ENCODE measurements at regions not wholly inside any gene's neighbourhood (a gene's known extent, or its start where the extent isn't known, plus 50 kb on each side); places are given as distances from the start of the nearest gene placed in this dataset.

DNA sequence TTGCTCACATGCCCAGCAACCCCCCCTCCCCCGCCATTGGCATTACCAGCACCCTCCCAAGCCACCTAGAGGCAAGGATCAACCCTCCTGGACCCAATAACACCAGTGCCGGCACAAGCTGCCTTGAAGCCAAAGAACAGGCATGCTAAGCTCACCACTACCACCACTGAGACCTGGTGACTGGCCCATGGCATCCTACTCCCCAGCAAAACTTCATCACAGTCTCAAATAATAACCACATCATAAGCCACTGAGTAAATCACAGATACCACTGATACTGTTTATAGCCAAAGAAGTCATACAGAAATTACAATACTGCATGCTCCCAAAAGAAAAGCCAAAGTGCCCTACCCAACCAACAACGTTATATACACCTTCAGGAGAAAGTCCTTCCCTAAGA is 73.6 kb upstream of the RPL34 start:
- no peak for DNase-seq (ENCODE audit: insufficient read length, low spot score)
- no peak for TF ChIP-seq POU2F2 (IDR thresholded peaks at IDR 0.05; ENCODE audit: low read depth, low read length)
- no peak for TF ChIP-seq SPI1 (IDR thresholded peaks at IDR 0.05; ENCODE audit: low read depth, low read length)
- TF ChIP-seq PAX5 (IDR thresholded peaks at IDR 0.05; ENCODE audit: insufficient read depth, low read length, severe bottlenecking), result no peak
- TF ChIP-seq POLR2A (IDR thresholded peaks at IDR 0.05; ENCODE audit: low read depth, low read length), result no peak
- no peak for TF ChIP-seq TAF1 (IDR thresholded peaks at IDR 0.05; ENCODE audit: low read depth, low read length)
- TF ChIP-seq POLR2AphosphoS5 (IDR thresholded peaks at IDR 0.05; ENCODE audit: low read depth, low read length), result no peak
- FAIRE-seq, result no peak

DNA sequence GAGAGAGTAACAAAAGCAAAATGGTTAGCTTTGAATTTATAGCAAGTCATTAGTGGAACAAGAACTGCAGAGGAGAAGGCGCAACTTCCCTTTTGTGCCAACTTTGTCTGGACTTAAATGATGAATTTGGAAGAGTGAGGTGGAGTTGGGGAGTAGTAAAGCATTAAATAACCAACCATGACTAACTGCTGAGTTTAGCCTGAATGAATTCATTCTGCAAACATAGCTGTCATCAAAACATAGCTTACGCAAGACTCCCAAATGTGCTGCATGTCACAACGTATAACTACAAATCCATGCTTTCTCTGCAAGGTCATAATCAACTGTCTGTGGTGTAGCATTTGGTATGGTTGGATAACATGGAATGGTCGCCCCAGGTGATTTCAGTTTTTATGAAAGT is 75.9 kb upstream of the RPL34 start:
- DNase-seq (ENCODE audit: insufficient read length, low spot score), result no peak
- TF ChIP-seq SPI1 (IDR thresholded peaks at IDR 0.05; ENCODE audit: low read depth, low read length) (no peak), POLR2A (IDR thresholded peaks at IDR 0.05; ENCODE audit: low read depth, low read length) (no peak), POU2F2 (IDR thresholded peaks at IDR 0.05; ENCODE audit: low read depth, low read length) (no peak), POLR2AphosphoS5 (IDR thresholded peaks at IDR 0.05; ENCODE audit: low read depth, low read length) (no peak), TAF1 (IDR thresholded peaks at IDR 0.05; ENCODE audit: low read depth, low read length) (no peak), PAX5 (IDR thresholded peaks at IDR 0.05; ENCODE audit: insufficient read depth, low read length, severe bottlenecking) (no peak)
- FAIRE-seq, result no peak

DNA sequence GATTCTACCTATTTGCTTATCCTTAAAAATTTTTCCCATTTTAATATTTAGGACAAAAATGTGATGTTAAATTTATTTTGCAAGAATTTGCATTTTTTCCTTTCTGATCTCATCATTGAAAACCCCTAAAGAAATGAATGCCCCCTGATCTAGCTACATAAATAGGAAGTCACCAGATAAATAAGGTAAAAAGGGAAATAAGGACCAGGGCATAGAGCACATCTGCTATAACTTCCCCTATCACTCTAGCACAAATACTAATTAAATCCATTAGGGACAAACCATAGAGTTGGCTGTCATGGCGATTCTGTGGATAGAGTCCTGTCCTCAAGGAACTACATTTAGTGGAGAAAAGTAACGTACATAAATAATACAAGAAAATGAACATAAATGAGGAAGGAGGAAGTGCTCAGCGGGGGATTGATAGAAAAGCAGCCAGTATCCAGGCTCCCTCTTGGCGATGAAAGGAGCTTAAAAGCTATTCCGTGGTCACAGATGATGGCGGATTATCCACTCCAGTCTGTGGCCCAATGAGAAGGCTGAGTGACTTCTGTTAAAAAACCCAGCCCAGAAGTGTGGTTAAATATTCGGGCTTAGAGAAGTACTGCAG is 76.9 kb upstream of the RPL34 start:
- no peak for FAIRE-seq
- no peak for TF ChIP-seq POU2F2 (IDR thresholded peaks at IDR 0.05; ENCODE audit: low read depth, low read length)
- no peak for TF ChIP-seq POLR2A (IDR thresholded peaks at IDR 0.05; ENCODE audit: low read depth, low read length)
- TF ChIP-seq PAX5 (IDR thresholded peaks at IDR 0.05; ENCODE audit: insufficient read depth, low read length, severe bottlenecking), result no peak
- no peak for TF ChIP-seq SPI1 (IDR thresholded peaks at IDR 0.05; ENCODE audit: low read depth, low read length)
- TF ChIP-seq POLR2AphosphoS5 (IDR thresholded peaks at IDR 0.05; ENCODE audit: low read depth, low read length), result no peak
- no peak for TF ChIP-seq TAF1 (IDR thresholded peaks at IDR 0.05; ENCODE audit: low read depth, low read length)
- no peak for DNase-seq (ENCODE audit: insufficient read length, low spot score)

DNA sequence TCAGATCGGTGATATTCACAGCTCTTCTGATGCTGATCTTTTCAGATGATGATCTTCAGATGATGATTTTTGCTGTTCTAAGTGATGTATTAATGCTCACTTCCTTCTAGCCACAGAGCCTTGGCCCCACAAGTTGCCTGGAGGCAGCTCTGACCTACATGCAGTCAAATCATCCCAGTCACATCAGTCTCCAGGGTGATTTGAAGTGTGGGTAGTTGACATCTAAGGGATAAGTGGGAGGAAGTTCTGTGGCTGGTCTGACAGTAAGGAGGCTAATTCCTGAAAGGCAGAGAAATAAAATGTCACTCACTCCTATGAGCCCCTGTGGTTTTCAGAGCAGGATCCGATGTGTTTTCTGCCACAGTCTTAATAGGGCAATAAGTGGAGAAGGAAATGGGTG is 79.8 kb upstream of the RPL34 start:
- TF ChIP-seq POLR2A (IDR thresholded peaks at IDR 0.05; ENCODE audit: low read depth, low read length) (no peak), POU2F2 (IDR thresholded peaks at IDR 0.05; ENCODE audit: low read depth, low read length) (no peak), POLR2AphosphoS5 (IDR thresholded peaks at IDR 0.05; ENCODE audit: low read depth, low read length) (no peak), TAF1 (IDR thresholded peaks at IDR 0.05; ENCODE audit: low read depth, low read length) (no peak), PAX5 (IDR thresholded peaks at IDR 0.05; ENCODE audit: insufficient read depth, low read length, severe bottlenecking) (no peak), SPI1 (IDR thresholded peaks at IDR 0.05; ENCODE audit: low read depth, low read length) (no peak)
- DNase-seq (ENCODE audit: insufficient read length, low spot score) (no peak), FAIRE-seq (no peak)

DNA sequence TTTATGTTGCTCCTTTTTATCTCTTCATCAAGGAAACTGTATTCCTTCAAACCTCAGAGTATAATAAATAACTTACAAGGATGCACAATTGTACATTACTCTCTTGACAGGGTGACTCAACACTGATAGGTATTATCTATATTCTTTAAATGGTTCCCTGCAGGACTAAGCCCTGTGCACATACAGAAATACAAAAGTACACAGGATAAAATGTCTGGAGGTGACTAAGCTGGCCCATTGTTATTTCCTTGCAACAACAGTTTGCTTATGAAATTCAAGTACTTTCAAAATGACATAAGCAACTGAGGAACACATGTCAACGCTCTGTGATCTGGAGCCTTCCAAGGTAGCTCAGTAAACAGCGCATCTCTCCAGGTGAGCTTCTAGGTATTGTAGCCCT is 83.8 kb upstream of the RPL34 start:
- FAIRE-seq (no peak), DNase-seq (ENCODE audit: insufficient read length, low spot score) (no peak)
- TF ChIP-seq POLR2AphosphoS5 (IDR thresholded peaks at IDR 0.05; ENCODE audit: low read depth, low read length) (no peak), POLR2A (IDR thresholded peaks at IDR 0.05; ENCODE audit: low read depth, low read length) (no peak), TAF1 (IDR thresholded peaks at IDR 0.05; ENCODE audit: low read depth, low read length) (no peak), SPI1 (IDR thresholded peaks at IDR 0.05; ENCODE audit: low read depth, low read length) (no peak), PAX5 (IDR thresholded peaks at IDR 0.05; ENCODE audit: insufficient read depth, low read length, severe bottlenecking) (no peak), POU2F2 (IDR thresholded peaks at IDR 0.05; ENCODE audit: low read depth, low read length) (no peak)

DNA sequence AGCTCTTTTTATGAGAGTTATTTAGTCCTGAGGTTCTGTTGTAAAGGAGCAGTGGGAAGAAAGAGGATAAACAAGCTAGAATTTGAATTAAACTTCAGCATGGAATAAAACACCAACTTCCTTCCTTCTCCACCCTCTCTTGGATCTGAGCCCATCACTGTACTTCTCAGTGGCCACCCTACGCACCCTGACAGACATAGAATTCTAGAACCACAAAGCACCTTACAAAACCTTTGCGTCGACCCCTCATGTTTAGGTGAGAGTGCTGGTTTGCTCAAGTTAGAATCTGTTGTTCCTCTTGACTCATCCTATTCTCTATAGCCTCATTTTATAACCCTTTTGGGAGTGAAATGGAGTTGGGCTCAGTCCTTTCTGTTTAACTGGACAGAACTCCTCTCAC is 84.6 kb upstream of the RPL34 start:
- DNase-seq (ENCODE audit: insufficient read length, low spot score) (no peak), FAIRE-seq (no peak)
- TF ChIP-seq SPI1 (IDR thresholded peaks at IDR 0.05; ENCODE audit: low read depth, low read length), result no peak
- no peak for TF ChIP-seq POLR2A (IDR thresholded peaks at IDR 0.05; ENCODE audit: low read depth, low read length)
- no peak for TF ChIP-seq TAF1 (IDR thresholded peaks at IDR 0.05; ENCODE audit: low read depth, low read length)

DNA sequence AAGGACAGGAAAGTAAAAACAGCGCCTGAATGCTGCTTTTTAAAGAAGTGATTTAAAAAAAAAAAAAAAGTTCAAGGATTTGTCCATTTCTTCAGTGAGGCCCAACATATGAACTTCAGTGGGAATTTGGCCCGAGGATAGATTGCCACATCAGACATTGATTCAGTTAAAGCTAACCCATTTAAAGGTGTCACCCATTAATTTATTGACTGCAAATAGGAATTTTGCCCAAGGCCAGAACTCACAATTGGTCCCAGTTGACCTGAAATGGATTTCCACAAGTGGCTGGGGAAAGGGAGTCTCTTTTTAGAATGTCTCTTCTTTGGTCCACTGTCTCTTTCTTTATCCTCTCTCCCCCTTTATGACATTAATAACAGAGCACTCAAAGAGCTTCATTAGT is 86.5 kb upstream of the RPL34 start:
- DNase-seq (ENCODE audit: insufficient read length, low spot score) (no peak), FAIRE-seq (no peak)
- TF ChIP-seq SPI1 (IDR thresholded peaks at IDR 0.05; ENCODE audit: low read depth, low read length) (no peak), TAF1 (IDR thresholded peaks at IDR 0.05; ENCODE audit: low read depth, low read length) (no peak), POLR2AphosphoS5 (IDR thresholded peaks at IDR 0.05; ENCODE audit: low read depth, low read length) (no peak), POLR2A (IDR thresholded peaks at IDR 0.05; ENCODE audit: low read depth, low read length) (no peak), PAX5 (IDR thresholded peaks at IDR 0.05; ENCODE audit: insufficient read depth, low read length, severe bottlenecking) (no peak), POU2F2 (IDR thresholded peaks at IDR 0.05; ENCODE audit: low read depth, low read length) (no peak)

DNA sequence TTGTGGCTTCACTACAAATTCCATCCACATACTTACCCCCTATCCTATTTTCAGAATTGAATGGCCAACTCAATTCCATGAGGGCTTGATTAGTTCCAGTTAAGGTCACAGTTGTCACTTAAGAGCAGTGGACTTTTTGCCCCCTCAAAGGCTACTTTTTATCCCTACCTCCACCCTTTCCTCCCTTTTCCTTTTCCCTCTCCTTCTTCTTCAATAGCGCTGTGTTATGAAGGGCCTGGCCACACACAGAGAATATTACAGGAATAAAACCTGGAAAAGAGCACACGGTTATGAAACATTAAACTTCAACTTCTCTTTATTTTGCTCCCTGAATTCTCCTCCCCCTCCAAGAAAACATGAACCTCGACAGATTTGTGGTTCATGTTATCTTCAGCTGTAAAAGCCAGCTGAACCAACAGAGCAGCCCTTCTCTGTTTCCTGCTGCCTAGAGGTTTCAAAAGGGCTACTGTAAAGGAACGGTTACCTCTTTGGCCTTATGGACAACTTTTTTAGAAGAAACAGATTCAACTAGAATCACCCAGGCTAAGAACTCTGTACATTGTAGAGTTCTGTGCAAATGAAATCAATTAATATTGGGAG is 87.0 kb upstream of the RPL34 start:
- no peak for FAIRE-seq
- TF ChIP-seq POU2F2 (IDR thresholded peaks at IDR 0.05; ENCODE audit: low read depth, low read length) (no peak), POLR2AphosphoS5 (IDR thresholded peaks at IDR 0.05; ENCODE audit: low read depth, low read length) (no peak), PAX5 (IDR thresholded peaks at IDR 0.05; ENCODE audit: insufficient read depth, low read length, severe bottlenecking) (no peak), SPI1 (IDR thresholded peaks at IDR 0.05; ENCODE audit: low read depth, low read length) (no peak), TAF1 (IDR thresholded peaks at IDR 0.05; ENCODE audit: low read depth, low read length) (no peak), POLR2A (IDR thresholded peaks at IDR 0.05; ENCODE audit: low read depth, low read length) (no peak)
- DNase-seq (ENCODE audit: insufficient read length, low spot score), result no peak

DNA sequence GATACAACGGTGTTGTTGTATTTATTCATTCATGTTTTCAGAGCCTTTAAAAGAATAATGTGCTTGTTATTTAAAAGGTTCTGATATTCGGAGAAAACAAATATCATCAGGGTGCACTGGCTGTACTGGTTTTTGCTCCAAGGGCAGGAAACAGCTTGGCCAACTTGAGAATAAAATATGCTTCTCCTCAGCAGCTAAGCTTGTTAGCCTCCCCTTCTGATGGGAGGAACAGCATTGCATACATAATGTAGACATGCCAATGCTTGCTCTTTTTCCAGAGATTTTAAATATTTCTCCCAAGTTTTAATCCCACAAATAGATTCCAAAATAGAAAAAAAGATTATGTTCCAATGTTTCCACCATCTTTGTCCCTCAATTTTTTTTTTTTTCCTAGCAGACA is 87.6 kb upstream of the RPL34 start:
- DNase-seq (ENCODE audit: insufficient read length, low spot score) (no peak), FAIRE-seq (no peak)
- TF ChIP-seq PAX5 (IDR thresholded peaks at IDR 0.05; ENCODE audit: insufficient read depth, low read length, severe bottlenecking) (no peak), POLR2A (IDR thresholded peaks at IDR 0.05; ENCODE audit: low read depth, low read length) (no peak), TAF1 (IDR thresholded peaks at IDR 0.05; ENCODE audit: low read depth, low read length) (no peak), POU2F2 (IDR thresholded peaks at IDR 0.05; ENCODE audit: low read depth, low read length) (no peak), SPI1 (IDR thresholded peaks at IDR 0.05; ENCODE audit: low read depth, low read length) (no peak), POLR2AphosphoS5 (IDR thresholded peaks at IDR 0.05; ENCODE audit: low read depth, low read length) (no peak)

DNA sequence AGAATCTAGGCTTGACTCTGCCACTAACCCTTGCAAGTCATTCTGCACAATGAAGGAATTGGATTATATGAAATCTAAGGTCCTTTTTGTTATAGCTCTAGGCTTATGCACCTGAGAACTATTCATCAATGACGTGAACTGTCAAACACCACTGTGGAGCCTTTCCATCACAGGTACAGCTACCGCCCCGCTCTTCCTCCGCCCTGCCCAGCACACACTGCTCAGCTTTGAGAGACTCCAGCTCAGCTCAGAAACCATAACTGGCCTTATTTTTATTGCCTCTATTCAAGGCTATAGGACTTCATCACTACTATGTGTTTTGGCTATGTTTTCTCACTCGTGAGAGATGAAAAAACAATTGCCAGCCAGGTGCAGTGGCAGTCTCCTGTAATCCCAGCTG is 88.2 kb upstream of the RPL34 start:
- DNase-seq (ENCODE audit: insufficient read length, low spot score) (no peak), FAIRE-seq (no peak)
- TF ChIP-seq SPI1 (IDR thresholded peaks at IDR 0.05; ENCODE audit: low read depth, low read length), result no peak
- TF ChIP-seq POLR2AphosphoS5 (IDR thresholded peaks at IDR 0.05; ENCODE audit: low read depth, low read length), result no peak

All from GM12891 (cell line).